ENCODE measurements at regions not wholly inside any gene's neighbourhood (a gene's known extent, or its start where the extent isn't known, plus 50 kb on each side); places are given as distances from the start of the nearest gene placed in this dataset.
"Not testable (repeated sequence)": the region's sequence is repeated elsewhere in the genome, so short reads cannot be mapped to it uniquely, and the experiment has no call there.

DNA sequence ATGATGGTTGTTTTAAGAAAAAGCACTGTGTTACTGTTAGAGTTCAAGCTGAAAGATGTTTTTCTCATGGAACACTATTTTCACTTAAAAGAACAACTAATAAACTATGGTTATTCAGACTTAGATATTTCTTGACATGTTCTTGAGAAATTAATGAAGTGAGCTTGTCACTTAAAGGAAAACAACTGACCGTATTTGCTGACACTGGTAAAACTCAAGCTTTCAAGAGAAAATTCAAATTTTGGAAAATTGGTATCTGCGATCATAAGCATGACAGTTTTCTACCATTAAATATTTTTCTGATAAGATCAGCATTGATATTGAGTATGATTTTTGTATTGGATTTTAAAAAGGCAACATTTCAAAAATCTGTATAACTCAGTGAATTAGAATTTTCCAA lies 549.5 kb upstream of the ACTRT1 start:
- no peak for DNase-seq

DNA sequence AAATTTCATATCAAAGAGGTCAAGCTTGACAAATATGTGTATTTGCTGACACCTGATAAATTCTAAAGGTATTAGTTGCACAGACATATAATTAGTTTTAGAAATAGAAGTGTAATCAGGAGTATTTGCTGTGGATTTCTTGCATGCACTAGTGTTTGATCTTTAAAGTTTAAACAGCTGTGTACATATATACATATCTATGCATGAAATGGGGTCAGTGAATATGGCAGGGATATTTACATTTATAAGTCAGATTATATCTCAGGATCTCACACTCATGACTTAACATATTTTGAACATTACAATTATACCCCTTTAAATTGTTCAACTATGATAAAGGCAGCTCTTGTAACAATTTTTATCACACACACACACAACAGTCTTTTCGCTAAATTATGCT lies 547.4 kb upstream of the ACTRT1 start:
- DNase-seq = no peak

DNA sequence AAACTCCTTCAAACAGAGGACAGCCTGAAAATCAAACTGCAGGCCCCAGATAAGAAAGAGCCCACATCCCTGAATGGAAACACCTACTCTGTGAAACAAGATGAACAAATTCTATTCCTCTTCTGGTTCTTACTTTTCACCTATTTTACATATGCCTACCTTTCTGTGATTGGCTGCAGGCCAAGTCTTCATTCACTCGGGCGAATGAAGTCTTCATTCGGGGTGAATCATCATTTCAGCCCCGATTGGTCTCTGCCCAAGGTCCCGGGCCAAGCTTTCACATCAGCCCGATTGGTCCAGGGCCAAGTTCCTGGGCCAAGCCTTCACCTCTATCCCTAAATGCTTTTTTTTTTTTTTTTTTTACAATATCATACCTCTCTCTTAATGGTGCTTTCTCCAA lies 529.8 kb upstream of the ACTRT1 start:
- DNase-seq = no peak

DNA sequence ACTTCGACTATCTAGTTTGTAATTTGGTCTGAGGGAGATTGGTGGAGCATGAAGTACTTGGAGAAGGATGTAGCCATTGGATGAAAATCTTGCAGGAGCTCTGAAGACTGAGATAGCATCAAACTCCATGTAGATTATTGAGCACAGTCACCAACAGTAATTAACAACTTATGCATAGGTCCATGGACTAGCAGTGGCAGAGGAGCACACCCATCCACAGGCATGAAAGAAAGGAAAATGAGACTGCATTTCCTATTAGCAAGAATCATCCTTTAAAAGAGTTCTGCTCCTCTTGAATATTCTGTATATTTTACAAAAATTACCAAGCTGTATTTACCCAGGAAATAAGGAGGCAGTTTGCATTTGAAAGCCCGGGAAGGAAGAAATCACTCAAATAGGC lies 529.4 kb upstream of the ACTRT1 start:
- no peak for DNase-seq

DNA sequence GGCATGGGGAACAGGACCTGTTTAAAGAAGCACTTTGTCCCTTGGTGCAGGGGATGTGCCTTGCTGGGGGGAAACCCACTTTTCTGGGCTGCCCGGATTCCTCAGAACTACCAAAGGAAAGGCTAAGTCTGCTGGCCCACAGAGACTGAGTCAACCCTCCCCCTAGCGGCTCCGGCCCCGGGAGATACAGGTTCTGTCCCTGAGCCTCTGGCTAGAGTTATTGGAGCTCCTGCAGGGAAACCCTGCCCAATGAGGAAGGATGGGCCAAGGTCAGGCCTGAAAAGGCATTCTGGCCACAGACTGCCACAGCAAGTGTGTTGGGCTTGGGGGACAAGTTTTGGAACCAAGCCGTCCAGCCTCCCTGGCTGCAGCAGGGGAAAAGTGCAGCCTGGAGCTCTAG lies 490.9 kb upstream of the ACTRT1 start:
- DNase-seq = no peak

DNA sequence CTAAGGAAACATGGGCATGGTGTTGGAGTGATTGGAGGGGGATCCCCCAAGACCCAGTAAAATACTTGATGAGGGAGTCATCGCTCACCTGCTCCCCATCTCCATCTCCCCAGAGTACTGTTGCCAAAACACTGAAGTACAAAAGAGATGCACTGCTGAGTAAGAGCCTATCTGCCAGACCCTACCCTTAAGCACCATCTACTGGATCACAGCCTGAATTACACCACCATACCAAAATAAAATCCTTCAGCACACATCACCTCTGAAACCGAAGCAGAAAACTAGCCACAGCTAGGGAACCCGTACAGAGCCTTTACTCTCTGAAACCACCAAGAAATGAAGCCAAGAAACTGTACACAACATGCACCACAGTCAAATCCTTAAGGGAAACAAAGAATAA lies 466.3 kb upstream of the ACTRT1 start:
- DNase-seq = no peak

DNA sequence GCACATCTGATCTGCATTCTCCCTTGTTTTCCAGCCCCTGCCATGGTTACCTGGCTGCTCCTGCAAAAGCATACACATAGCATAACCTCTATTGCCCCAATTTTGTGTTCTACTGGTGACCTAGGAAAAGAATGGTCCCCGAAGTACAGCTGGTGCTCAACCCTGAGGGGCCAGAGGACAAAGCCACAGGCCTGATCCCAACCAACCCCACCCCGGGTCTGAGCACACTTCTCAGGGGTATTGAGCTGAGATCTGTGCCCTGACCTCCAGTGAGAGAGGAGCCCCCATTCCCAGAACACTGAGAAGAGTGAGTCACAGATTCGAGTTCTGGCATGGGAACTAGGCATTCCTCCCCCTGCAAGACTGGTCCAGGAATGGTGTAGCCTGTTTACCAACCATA lies 465.5 kb upstream of the ACTRT1 start:
- DNase-seq = no peak

DNA sequence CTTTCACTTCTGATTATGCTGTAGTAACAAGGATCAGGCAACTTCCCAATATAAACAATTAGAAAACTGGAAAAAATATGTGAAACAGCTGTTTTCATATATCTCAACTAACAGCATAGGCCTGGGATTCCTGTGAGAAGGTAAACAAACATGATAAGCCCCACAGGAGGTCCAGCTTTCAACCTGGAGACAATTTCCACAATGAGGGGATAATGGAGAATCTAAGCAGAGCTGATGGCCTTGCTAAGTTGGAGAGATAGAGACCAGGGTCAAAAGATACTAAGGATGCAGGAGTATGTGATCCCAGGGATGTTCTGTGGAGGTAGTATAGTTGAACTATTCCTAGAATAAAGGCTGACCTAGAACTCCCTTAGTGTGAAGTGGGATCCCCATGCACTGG lies 452.3 kb upstream of the ACTRT1 start:
- no peak for DNase-seq

DNA sequence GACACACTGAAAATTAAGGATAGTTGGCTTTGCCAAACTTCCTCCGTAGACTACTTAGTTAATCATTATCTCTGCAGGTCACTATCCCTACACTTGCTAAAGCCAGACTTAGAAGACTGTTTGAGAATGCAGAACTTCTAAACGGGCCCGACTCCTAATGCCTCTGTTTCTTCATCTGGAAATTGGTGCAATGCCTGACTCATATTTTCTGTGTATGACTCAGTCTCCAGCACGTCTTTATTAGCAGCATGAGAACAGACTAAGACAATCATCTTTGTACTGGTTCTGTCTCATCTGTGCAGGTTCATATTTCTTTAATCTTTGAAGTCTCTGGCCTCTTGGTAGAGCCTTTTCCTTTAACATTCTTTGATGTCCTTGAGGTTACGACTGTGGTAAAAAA lies 411.9 kb upstream of the ACTRT1 start:
- DNase-seq = no peak

DNA sequence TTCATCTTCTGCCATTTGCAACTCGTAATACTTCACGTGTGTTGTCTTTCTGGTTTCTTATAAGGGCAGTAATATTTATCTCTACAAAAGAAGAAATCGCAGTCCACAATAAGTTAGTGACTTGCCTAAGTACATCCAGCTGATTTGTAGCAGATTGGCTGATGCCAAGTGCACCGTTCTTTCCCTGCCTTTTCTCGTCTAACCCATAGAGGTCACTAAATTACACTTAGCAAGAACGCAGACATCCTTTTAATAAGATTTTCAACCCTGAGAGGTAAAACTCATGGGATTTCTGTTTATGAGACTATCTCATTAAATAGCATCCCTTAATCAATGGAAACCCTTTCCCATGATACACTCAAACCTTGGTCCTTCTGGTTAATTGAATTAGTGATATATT lies 408.6 kb upstream of the ACTRT1 start:
- DNase-seq = no peak

DNA sequence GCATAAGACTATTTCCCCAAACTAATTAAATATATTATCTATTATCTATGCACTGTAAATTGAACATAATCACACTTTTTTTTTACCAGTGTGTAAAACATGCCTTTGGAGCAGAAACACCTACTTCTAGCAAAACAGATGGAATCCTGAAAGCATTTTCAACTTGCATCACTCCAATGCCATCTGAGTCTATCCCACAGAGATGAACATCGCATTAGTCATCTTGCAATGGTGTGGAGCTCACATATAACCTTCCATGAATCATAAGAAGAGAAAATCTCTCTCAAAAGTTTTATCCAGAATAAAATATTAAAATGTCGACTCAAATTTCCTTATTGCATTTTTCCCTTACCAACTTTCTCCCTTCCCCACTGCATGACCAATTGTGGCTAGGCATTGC lies 406.7 kb upstream of the ACTRT1 start:
- no peak for DNase-seq

DNA sequence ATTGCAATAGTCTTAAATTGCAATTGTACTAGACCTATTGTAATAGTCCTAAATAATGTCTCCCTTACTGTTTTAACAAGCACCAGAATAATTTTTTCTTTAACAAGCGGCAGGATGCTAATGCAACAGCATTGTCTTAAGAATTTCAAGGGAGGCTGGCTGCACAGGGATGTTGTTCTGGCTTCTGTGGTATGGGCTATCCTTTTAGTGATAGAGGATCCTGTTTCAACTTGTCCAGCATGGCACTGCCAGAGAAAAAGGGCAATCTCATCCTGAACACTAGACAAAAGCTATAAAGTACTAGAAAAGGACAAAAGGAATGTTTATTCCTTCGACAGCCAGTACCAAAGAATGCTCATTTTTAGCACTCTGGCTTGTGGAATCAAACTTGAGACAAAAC lies 405.5 kb upstream of the ACTRT1 start:
- no peak for DNase-seq

DNA sequence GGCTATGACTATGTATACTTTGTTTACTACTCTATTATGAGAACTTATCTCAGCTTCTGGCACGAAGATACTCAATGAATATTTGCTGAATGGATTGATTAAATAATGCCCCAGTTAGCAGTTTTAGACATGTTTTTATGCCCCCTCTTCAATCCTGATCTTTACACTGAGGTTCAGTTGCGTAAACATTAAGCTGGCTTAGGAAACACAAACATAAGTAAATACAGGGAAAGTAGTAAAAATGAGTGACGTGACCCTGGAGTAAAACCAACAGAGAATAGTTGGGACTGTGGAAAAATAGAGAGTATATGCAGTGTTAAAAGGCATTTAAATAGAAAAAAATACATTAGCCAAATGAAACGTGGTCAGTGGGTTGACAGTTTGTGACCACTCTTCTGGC lies 387.0 kb upstream of the ACTRT1 start:
- no peak for DNase-seq

DNA sequence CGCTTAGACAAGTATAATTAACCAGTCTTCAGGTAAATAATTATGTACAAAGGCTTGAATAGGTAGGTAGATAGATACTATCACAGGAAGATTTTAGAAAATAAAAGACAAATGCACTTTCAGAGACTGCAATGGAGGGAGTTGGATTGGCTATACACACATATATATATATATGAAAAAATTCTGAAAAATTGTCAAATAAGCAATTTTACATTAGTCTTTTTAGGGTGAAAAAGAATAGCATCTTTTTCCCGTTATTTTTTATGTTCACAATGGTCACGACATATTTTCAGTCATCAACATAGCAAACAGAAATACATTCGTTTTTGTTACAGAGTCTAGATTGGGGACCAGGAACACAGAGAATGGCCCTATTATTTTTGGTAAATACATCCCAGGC lies 385.9 kb upstream of the ACTRT1 start:
- DNase-seq = no peak

DNA sequence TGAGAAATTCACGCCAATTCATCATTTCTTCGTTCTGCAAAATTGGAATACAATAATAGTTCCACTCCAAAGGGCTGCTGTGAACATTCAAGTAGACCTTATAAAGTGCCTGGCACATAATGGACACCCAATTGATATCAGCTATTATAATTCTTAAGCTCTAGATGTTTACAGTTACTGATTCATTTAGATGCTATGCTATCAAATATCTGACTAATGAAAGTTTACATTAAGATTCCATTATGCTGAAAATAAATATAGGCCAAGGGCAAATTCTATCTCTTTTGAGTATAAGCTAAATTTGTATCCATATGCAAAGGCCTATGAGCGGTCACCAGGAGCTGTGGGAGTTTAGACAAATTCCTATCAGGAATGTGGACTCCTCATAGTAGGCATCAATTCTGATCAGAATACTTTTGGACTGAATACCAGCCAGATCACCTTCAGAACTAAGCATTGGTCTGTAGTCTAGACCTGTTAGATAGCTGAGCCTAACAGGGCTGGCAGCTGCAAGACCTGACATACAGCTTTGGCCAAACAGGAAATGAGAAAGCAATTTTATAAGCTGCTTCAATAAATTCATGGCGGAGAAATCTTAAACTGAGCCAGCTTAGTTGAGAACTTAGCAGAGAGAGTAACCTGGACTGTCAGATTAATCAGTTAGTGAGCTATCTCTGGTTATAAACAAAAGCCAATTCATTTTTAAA lies 384.3 kb upstream of the ACTRT1 start:
- no peak for DNase-seq

DNA sequence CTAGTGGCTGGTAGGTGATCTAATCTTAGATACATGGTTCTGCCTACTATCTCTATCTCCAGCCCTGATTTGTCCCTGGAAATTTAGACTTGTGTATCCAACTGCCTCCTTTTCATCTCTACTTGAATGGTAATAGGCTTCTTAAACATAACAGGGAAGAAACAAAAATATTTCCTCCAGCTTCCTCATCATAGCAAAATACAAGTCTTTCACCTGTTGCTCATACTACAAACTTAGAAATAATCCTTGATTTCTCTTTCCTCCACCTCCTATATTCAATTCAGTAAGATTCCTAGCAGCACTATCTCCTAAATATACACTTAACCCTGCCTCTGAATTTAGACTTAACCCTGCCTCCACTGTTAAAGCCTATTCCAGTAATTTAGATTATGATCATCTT lies 373.3 kb upstream of the ACTRT1 start:
- no peak for DNase-seq

DNA sequence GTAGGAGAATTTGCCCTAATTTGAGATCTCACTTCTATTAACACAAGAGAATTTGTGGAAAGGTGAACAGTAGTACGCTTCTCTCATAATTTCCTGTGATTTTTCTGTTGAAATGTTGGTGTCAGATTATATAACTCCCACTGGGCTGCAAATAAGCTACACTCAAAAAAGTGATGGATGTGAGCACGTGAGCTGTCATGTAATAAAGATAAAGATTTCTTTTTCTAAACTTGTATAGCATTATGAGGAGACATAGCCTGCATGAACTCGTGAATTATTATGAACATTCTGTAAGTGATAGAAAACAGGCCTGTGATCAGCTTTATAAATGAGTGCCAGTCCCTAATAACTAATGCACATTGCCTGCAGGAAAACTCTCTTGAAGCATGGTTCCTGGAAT lies 356.6 kb upstream of the ACTRT1 start:
- DNase-seq = no peak

DNA sequence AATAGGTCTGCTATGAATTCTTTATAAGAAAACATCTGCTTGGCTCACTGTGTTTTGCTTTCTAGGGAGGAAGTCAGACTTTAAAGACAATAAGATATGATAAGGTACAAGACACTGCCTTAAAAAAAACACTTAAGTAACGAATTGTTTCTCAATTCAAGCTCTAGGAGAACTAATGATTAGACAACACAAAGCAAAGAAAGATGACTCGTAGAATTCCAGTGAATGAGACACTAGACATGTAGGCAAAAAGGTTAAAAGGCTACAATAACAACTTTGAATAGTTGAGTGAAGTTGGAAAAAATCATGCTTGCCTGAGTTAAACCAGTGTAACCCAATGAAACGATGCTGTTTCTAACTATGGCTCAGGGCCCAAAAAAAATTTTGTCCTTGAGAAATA lies 344.4 kb upstream of the ACTRT1 start:
- no peak for DNase-seq

DNA sequence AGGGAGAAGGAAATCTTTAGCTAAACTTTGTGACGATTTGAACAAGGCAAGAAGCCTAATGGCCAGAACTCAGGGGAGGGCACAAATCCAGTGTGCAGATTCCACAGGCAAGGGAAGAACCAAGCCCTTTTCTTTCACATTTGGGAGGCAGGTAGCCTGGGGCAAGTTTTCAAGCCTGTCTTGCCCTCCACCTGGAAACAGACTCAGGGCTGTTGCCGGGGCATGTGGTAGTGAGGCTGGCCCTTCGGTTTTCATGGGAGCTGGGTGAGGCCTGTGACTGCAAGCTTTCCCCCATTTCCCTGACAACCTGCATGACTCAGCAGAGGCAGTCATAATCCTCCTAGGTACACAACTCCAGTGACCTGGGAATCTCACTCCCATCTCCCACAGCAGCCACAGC lies 331.6 kb upstream of the ACTRT1 start:
- not testable (repeated sequence) for DNase-seq

DNA sequence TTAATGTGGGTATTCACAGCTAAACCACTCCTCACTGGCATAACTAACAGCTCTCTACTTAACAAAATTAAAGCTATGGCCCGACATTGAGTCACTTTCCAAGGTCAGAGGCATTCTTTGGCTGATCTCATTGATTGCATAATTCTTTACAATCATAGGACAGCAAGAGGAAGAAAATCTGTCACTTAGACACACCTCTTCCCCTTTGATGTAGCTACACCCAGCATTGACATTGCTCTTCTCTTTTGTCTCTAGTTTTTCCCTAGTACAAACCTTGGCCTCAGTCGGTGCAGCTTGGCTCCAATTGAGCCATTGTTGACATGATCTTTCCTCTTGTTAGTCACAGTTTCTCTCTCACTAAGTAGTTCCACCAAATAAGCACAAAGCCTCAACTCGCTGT lies 313.3 kb upstream of the ACTRT1 start:
- no peak for DNase-seq

DNA sequence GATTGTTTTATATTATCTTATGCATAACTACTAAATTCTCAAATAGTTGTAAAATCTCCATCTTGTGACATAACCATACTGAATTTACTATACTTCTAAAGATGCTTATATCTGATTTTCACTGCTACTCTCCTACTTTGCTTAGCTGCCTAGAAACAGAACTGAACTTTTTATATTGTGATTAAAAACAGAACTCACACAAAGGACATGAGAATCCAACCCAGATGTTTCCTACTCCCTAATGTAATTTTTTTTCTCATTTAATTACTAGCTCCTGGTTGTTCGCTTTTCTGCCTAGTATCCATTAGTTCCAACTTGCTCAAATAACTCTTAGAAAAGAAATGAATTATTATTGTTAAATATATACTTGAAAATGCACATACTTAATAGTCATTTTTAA lies 283.5 kb upstream of the ACTRT1 start:
- DNase-seq = no peak

DNA sequence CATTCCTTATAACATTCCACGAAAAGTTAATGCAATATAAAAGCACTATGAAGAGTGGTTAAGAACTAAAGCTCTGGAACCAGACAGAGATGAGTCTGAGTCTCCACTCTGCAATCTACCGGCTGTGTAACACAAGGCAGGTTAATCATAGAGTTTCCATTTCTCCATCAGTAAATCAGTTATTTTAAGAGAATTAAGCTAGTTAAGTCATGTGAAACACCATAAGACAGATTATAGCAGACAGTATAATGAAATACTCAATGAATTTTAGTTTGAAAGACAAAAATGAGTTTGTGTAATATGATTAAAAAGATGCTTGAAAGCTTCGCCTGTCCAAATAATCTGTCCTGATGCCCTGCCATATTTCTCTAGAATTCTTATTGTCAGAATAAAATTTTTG lies 282.6 kb upstream of the ACTRT1 start:
- DNase-seq = no peak

DNA sequence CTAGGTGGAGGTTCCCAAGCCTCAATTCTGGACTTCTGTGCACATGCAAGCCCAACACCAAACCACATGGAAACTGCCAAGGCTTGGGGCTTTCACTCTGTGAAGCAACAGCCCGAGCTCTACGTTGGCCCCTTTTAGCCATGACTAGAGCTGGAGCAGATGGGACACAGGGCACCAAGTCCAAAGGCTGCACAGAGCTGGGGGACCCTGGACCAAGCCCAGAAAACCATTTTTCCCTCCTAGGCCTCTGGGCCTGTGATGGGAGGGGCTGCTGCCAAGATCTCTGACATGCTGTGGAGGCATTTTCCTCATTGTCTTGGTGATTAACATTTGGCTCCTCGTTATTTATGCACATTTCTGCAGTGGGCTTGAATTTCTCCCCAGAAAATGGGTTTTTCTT lies 258.7 kb upstream of the ACTRT1 start:
- no peak for DNase-seq

DNA sequence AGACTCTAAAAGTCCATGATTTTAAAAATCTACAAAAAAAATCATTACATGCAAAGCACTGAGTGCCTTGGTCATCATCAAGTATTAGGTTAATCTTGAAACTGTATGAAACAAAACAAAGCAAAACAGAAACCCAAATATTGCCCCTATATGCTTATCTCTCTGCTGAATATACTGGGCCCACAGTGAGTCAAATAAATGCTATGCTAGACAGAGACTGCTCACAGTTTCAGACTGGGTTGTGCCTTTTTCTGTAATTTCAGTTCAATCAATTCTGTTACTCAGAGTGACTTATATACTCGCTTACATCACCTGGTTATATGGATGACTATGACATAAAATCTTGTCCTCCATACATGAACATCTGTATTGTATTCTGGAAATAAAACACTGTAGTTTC lies 257.1 kb upstream of the ACTRT1 start:
- no peak for DNase-seq

DNA sequence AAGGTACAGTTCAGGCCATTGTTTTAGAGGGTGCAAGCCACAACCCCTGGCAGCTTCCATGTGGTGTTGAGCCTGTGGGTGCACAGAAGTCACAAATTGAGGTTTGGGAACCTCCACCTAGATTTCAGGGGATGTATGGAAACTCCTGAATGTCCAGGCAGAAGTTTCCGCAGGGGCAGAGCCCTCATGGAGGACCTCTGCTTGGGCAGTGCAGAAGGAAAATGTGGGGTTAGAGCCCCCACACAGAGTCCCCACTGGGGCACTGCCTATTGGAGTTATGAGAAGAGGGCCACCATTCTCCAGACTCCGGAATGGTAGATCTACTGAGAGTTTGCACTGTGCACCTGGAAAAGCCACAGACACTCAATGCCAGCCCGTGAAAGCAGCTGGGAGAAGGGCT lies 242.0 kb upstream of the ACTRT1 start:
- DNase-seq = no peak

DNA sequence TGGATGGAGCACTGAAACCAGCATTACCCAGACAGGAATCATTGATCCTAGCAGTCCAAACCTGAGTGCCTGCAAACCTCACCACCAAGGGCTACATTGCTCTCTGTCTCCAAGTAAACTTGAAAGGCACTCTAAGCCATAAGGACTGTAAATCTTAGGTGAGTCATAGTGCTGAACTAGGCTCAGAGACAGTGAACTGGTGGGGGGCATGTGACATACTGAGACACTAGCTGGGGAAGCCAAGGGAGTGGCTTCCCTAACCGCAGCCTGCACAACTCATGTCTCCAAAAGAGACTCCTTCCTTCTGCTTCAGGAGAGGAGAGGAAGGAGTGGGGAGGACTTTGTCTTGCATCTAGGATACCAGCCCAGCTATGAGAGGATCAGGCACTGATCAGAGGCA lies 235.5 kb upstream of the ACTRT1 start:
- no peak for DNase-seq
